ENCODE measurements at regions not wholly inside any gene's neighbourhood (a gene's known extent, or its start where the extent isn't known, plus 50 kb on each side); places are given as distances from the start of the nearest gene placed in this dataset.
A peak's percentile ranks its signal among the peaks of the same experiment; 100 is the strongest.
"Not testable (repeated sequence)": the region's sequence is repeated elsewhere in the genome, so short reads cannot be mapped to it uniquely, and the experiment has no call there.

DNA sequence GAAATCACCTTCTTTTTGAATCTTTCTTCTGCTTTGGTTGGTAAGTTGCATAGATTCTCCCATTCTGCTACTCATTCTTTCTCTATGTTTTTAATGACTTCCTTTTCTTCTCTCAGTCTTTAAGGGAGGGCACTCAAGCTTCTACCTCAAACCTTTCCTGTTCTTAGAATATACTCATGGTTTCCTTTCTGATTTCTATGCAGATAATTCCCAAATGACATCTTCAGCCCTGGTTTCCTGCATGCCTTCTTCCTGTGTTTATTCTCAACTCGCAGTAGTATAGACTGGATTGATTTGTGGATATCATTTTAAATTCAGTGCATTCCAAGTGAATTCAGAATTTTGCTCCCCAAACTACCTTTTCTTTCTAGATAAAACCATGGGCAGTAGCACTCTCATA, 803.6 kb downstream of the METTL15 start:
- DNase-seq (ENCODE audit: low read depth in 2 of 2): no peak

DNA sequence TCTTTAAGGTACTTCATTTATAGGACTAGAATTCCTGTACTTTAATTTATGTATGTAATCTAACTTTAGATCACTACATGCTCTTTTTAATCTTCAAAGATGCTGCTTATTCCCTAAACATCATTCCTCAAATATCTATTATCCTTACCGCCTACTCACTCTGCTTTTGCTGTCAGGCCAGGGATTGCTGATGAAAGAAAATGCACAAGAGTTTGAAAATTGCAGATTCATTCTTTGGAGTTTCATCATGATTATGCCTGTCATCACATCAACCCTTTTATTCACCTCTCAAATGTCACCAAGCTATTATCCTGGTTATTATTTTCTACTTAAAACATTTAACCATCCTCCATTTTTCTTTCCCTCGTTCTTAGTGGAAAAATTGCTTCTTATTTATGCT, 802.7 kb downstream of the METTL15 start:
- peak in 1 of 2 experiments; percentile 18 for DNase-seq (ENCODE audit: low read depth in 2 of 2)

GRCh38 chr11:28903716-28904115, 795.5 kb downstream of the METTL15 start:
- DNase-seq (ENCODE audit: low read depth in 2 of 2): no peak

DNA sequence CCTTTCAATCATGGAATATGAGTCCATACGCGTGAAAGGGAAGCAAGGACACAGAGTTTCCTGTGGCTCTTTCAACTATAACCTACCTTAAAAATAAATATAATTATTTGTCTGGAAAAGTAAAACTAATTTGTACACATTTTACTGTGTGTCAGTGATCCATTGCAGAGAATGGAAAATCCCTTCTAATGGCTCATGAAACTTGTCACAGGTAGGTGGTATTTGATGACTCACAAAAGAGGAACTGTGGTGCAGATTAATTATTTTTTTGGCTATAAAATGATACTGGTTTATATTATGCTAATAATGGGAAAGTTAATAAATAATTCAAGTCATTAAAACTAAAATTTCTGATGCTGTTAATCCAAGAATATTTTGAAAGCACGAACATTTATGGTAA, 792.2 kb downstream of the METTL15 start:
- DNase-seq (ENCODE audit: low read depth in 2 of 2): no peak

- DNase-seq (ENCODE audit: low read depth in 2 of 2): no peak
Observed at GRCh38 chr11:28899706-28900105, 791.5 kb downstream of the METTL15 start.

DNA sequence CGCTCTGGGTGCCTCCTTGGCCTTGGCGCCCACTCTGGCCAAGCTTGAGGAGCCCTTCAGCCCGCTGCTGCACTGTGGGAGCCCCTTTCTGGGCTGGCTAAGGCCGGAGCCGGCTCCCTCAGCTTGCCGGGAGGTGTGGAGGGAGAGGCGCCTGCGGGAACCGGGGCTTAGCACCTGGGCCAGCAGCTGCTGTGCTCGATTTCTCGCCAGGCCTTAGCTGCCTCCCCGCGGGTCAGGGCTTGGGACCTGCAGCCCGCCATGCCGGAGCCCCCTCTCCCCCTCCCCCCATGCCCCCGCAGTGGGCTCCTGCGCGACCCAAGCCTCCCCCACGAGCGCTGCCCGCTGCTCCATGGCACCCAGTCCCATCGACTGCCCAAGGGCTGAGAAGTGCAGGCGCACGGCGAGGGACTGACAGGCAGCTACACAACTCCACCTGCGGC, 782.4 kb downstream of the METTL15 start:
- not testable (repeated sequence) for DNase-seq (ENCODE audit: low read depth in 2 of 2)

DNA sequence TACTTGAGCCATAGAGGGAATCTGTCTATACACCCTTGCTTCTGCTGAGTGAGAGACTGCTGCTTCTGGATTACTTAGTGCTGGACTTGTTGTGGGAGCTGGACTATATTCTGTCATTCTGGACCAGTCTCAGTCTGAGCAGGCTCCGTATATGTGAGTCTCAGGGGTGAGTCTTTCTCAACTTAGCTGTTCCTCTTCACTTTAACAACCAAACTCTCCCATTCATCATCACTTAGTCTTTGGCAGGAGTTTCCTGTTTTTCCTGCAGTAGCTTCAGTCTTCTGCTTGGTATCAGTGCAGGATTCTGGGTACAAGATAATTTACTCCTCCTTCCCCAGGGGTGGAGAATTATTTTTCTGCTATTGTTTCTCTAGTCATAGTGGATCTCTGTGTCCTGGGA, 779.5 kb downstream of the METTL15 start:
- no peak for DNase-seq (ENCODE audit: low read depth in 2 of 2)

DNA sequence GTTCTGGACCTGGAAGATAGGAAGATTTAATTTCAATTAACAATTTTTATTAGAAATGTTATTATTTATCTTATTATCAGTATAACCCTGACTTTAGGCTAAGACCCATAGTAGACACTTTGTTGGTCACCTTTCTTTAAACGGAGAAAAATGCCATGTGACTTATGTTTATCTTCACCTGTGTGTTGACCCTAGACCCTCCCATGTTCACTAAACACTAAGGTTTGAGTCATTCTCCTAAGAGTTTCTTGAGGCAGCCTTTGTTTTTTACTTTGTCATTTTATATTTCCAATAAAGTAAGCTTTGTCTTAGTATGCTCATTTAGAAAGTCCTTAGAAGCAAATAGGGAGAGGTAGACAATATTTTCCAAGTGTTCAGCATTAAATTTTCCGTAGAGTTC, 771.7 kb downstream of the METTL15 start:
- no peak for DNase-seq (ENCODE audit: low read depth in 2 of 2)

DNA sequence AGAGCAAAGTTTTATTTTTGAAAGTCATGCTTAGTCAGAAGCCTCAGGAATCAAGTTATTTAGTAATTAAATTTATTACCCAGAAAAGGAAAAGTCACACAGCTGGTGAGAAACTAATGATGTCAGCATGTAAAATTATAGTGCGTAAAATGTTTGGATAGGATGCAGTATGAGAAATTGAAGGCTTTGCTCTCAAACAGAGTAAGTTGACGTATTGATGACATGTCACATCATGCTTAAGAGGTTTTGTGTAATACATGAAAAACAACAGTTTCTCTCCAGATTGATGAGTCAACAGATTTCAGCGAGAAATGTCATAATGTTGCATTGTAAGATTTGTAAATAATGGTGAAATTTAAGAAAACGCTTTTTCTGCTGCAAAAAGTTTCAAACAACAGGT, 769.8 kb downstream of the METTL15 start:
- DNase-seq (ENCODE audit: low read depth in 2 of 2): no peak

DNA sequence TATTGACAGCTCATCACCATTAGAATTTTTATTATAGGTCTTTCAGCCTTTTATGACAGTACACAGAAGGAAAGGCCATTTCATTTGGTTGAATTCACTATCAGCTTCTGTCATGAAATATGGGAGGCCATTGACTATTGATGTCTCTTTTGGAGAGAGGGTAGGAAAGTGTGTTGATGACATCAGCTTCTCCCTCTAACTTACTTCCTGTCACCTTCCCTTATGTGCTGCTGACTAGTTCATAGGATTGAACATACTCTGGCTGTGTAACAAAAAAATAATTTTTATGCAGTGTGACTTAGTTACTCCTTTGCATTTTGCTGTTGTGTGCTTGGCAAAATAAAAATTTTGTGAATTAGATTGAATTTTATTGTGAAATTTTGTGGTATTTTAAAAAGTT, 769.2 kb downstream of the METTL15 start:
- no peak for DNase-seq (ENCODE audit: low read depth in 2 of 2)

DNA sequence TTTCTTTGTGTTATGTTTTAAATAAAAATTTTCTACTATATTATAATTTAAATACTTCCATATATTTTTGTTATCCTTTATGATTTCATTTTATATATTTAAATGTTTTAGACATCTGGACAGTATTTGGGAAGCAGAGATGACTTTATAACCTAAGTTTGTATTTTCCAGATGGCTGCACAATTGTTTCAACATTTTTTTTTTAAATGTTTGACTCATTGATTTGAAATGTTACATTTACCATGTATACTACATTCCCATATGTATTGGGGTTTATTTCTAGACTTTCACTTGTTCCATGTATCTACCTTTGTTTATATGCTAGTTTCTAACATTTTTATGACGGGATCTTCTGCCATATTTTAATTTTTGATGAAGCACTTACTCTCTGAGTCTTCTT, 766.5 kb downstream of the METTL15 start:
- DNase-seq (ENCODE audit: low read depth in 2 of 2): no peak

- no peak for DNase-seq (ENCODE audit: low read depth in 2 of 2)
Observed at GRCh38 chr11:28871090-28871489, 762.9 kb downstream of the METTL15 start.

GRCh38 chr11:28863422-28863821, 755.2 kb downstream of the METTL15 start:
- DNase-seq (ENCODE audit: low read depth in 2 of 2): no peak

DNA sequence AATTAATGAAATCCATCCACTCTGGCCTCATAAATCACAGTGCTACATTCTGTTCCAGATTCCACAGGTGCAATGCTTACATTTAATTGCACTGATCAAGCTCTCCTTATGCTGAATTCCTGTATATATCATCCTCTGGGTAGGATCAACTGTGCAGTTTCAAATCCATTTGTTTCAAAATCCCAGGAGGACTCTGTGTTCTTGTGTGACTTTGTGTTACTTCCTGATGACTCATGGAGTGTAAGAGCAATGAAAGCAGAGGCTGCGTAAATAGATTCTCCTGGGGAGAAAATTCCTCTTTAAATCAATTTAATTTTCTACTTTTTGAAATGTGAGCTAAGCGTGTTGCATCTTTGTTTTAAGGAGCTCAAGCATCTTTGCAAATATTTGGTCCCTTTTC, 752.7 kb downstream of the METTL15 start:
- DNase-seq (ENCODE audit: low read depth in 2 of 2): no peak

DNA sequence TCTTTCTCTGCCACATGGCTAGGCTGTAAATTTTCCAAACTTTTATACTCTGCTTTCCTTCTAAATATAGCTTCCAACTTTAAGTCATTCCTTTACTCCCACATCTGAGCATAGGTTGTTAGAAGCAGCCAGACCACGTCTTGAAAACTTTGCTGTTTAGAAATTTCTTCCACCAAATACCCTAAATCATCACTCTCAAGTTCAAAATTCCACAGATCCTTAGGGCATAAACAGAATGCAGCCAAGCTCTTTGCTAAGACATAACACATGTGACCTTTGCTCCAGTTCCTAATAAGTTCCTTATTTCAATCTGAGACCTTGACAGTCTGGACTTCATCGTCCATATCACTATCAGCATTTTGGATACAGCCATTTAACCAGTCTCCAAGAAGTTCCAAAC, 749.9 kb downstream of the METTL15 start:
- no peak for DNase-seq (ENCODE audit: low read depth in 2 of 2)

GRCh38 chr11:28849053-28849452, 740.9 kb downstream of the METTL15 start:
- no peak for DNase-seq (ENCODE audit: low read depth in 2 of 2)

DNA sequence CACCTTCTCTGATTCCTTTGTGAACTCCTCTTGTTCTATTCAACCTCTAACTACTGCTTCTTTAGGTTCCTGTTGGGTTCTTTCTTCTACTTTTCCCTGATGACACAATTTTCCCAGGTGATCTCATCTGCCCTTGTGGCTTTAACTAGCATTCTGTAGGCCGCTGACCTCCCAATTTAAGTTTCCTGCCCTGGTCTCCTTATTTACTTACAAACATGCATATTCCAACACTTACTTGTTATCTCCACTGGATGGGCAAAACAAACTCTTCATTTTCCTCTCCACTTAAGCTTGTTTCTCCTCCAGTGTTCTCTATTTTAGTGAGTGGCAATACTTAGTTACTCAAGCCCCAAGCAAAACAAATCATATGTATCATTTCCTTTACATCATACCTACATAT, 734.5 kb downstream of the METTL15 start:
- DNase-seq (ENCODE audit: low read depth in 2 of 2): no peak

DNA sequence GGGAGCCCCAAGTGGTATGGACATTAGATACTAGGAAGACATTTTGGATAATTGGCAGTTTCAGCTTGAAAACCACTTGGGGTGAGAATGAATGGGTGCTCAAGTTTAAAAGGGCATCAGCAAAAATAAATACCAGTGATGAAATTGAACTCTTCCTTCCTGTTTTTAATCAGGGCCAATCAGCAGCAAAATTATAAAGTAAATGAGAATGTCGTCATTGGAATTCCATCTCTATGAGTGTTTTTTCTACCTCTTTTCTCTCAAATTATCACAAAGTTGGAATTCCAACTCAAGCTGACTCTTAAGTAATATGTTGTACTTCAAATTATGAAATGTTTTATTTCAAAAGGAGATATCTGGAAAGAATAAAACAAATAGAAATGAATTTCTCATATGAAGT, 730.6 kb downstream of the METTL15 start:
- DNase-seq (ENCODE audit: low read depth in 2 of 2): no peak

DNA sequence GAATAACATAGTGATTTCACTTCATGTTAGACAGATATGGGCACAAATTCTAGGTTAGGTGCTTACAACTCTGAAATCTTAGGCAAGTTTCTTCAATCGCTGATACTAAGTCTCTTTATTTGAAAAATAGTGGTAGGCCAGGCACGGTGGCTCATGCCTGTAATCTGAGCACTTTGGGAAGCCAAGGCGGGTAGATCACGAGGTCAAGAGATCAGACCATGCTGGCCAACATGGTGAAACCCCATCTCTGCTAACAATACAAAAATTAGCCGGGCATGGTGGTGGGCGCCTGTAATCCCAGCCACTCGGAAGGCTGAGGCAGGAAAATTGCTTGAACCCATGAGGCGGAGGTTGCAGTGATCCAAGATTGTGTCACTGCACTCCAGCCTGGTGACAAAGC, 729.4 kb downstream of the METTL15 start:
- no peak for DNase-seq (ENCODE audit: low read depth in 2 of 2)

DNA sequence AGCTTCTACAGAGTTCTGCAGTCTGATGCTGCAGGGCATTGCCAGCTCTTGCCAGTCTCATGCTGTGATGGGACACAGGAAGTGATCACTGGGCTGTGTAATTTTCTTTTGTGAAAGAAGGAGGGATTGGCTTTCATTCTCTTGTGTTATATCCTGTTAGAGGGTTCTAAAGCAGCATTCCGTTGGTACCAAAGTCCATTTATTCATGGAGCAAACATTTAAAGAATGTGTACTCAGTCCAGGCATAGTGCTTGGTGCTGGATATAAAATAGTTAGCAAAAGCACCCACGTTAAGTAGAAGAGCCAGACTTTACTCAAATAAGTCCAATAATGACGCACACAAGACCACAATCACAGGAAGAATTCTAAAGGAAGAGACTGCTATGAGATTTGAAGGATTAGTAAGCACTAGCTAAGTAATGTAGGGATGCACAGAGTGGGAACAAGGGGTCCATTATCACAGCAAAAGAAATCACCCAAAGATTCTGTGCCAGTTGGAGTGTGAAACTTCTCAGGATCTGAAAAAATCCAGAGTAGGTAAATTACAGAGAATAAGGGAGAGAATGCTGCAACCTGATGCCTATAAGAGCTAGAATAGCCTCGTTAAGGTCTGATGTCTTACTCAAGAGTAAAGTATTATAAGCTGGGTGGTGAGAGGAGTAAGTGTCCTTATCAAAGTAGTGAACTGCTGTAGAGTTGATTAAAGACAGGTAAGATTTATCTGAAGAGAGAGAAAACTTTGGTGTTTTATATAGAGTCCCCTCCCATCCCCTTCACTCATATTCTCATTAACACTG, 728.3 kb downstream of the METTL15 start:
- DNase-seq (ENCODE audit: low read depth in 2 of 2): peak; percentile 93

DNA sequence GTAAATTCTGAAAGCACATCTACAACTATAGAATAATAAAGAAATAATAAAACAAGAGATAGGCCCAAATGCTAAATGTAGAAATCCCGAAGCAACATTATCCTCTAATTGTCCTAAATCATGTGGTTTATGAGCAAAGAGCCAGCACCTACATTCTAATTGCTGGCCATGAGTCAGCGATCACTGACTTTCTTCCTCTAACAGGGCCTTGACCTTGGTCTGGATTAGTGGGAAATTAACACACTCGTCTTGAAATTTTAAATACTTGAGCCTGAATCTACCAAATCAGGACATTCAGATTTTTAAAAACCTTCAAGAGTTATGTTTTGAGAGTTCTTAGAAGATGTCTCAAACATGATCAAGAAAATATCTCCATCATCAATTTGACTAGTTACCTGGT, 727.6 kb downstream of the METTL15 start:
- no peak for DNase-seq (ENCODE audit: low read depth in 2 of 2)

GRCh38 chr11:28835317-28835716, 727.1 kb downstream of the METTL15 start:
- peak in 1 of 2 experiments; percentile 18 for DNase-seq (ENCODE audit: low read depth in 2 of 2)

GRCh38 chr11:28834877-28835276, 726.7 kb downstream of the METTL15 start:
- peak; percentile 66 to 73 for DNase-seq (ENCODE audit: low read depth in 2 of 2)

GRCh38 chr11:28833670-28834069, 725.5 kb downstream of the METTL15 start:
- peak; percentile 79 to 81 for DNase-seq (ENCODE audit: low read depth in 2 of 2)
